Prostate gland (tissue), 2 donors: ENCODE measurements at regions not wholly inside any gene's neighbourhood (a gene's known extent, or its start where the extent isn't known, plus 50 kb on each side); places are given as distances from the start of the nearest gene placed in this dataset.
"Not testable (repeated sequence)": the region's sequence is repeated elsewhere in the genome, so short reads cannot be mapped to it uniquely, and the experiment has no call there.

ENCODE experiments used
- DNase-seq: peaks from one replicate; pipeline ENCODE4 v3.0.0-alpha.2; 2019; ENCODE audit warnings: low spot score
- H3K27ac ChIP-seq, 2 donors: fragments of 200-600 bp; sonication (generic); 2 replicates each; pipeline ENCODE4 v1.5.1; 2017 to 2019
- H3K27me3 ChIP-seq: fragments of 200-600 bp; sonication (generic); replicated peaks from 2 replicates; pipeline ENCODE4 v1.5.1; 2019; ENCODE audit not compliant: insufficient read depth
- H3K36me3 ChIP-seq, 2 donors: fragments of 200-600 bp; sonication (generic); 1 replicate in 1 of 2; 2 replicates in 1 of 2; pipeline versions ENCODE4 v1.5.1 to v1.8.1; 2017 to 2019
- H3K4me1 ChIP-seq: fragments of 200-600 bp; sonication (generic); replicated peaks from 2 replicates; pipeline ENCODE4 v1.5.1; 2019
- H3K4me3 ChIP-seq, 2 donors: fragments of 200-600 bp; sonication (generic); 2 replicates each; pipeline ENCODE4 v1.5.1; 2017 to 2019
- H3K9me3 ChIP-seq: fragments of 200-600 bp; sonication (generic); 2 replicates; pipeline ENCODE4 v1.5.1; 2017
- POLR2A ChIP-seq: fragments of 450-650 bp; IDR thresholded peaks from one replicate; pipeline ENCODE4 v1.6.1; 2016; ENCODE audit warnings: antibody characterized with exemption, mild to moderate bottlenecking
- POLR2AphosphoS5 ChIP-seq: sonication (generic); formaldehyde crosslinking; IDR thresholded peaks from one replicate; pipeline ENCODE4 v1.6.1; 2017; ENCODE audit warnings: antibody characterized with exemption
- WGBS: methylation state at CpG from one replicate; pipeline ENCODE4 v1.1.5; 2018; 5-methylcytosine and 5-hydroxymethylcytosine counted together
- intact Hi-C: fragments of 100-400 bp; cut with DNase I; formaldehyde crosslinking; loops from one replicate; pipeline ENCODE4 v1.14.2; 2022
- TF ChIP-seq, protein P1 (sequence below), 4 experiments: fragments of 200-600 bp in 2 of 4; fragments of 450-650 bp in 2 of 4; sonication (generic) in 2 of 4; IDR thresholded peaks; 1 replicate in 3 of 4; 2 replicates in 1 of 4; pipeline ENCODE4 v1.5.1; 2016 to 2019; ENCODE audit warnings: antibody characterized with exemption in 4 of 4, mild to moderate bottlenecking in 2 of 4, moderate library complexity in 2 of 4

DNA sequence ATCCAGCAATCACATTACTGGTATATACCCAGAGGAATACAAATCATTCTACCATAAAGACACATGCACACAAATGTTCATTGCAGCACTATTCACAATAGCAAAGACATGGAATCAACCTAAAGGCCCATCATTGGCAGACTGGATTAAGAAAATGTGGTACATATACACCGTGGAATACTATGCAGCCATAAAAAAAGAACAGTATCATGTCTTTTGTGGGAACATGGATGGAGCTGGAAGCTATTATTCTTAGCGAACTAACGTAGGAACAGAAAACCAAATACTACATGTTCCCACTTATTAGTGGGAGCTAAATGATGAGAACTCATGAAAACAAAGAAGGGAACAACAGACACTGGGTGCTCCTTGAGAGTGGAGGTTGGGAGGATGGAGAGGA, 60.9 kb downstream of the PGRMC1 start:
- H3K36me3 ChIP-seq, intact Hi-C loops, H3K4me1 ChIP-seq, H3K27ac ChIP-seq, H3K27me3 ChIP-seq, H3K9me3 ChIP-seq, H3K4me3 ChIP-seq, DNase-seq: not testable (repeated sequence)
- 95% methylated on average over 3 of the region's 3 CpGs for WGBS

DNA sequence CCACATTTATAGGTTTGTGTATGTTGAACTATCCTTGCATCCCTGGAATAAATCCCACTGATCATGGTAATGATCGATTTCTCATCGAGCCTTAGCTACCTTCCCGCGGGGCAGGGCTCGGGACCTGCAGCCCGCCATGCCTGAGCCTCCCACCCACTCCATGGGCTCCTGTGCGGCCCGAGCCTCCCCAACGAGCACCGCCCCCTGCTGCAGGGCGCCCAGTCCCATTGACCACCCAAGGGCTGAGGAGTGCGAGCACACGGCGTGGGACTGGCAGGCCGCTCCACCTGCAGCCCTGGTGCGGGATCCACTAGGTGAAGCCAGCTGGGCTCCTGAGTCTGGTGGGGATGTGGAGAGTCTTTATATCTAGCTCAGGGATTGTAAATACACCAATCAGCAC, 63.7 kb downstream of the PGRMC1 start:
- H3K36me3 ChIP-seq, H3K9me3 ChIP-seq, intact Hi-C loops, H3K27me3 ChIP-seq, DNase-seq, H3K4me3 ChIP-seq, H3K4me1 ChIP-seq, H3K27ac ChIP-seq: not testable (repeated sequence)
- WGBS = 100% methylated on average over 13 of the region's 16 CpGs

DNA sequence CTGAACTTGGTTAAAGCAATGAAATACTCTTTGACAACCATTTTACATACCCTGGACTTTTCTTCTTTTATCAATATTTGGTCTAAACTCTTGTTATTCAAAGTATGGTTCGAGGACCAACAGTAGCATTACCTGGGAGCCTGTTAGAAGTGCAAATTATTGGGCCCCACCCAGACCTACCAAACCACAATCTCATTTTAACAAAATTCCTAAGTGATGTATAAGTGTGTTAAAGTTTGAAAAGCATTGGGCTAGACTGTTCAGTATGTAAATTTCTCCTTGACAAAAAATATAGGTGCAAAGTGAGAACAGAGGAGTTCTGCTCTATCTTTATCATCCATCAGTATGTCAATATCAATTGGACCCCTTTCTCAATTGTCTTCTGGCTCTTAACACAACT, 67.1 kb downstream of the PGRMC1 start:
- Histone ChIP-seq H3K9me3 (no peaks in the 10 kb centered on the region), H3K4me1 (no peaks in the 10 kb centered on the region), H3K27ac (no peak overlapping the region), H3K4me3 (no peak overlapping the region), H3K27me3 (no peaks in the 10 kb centered on the region), H3K36me3 (no peaks in the 10 kb centered on the region)
- intact Hi-C loops = no loop called here
- TF ChIP-seq, protein P1, sequence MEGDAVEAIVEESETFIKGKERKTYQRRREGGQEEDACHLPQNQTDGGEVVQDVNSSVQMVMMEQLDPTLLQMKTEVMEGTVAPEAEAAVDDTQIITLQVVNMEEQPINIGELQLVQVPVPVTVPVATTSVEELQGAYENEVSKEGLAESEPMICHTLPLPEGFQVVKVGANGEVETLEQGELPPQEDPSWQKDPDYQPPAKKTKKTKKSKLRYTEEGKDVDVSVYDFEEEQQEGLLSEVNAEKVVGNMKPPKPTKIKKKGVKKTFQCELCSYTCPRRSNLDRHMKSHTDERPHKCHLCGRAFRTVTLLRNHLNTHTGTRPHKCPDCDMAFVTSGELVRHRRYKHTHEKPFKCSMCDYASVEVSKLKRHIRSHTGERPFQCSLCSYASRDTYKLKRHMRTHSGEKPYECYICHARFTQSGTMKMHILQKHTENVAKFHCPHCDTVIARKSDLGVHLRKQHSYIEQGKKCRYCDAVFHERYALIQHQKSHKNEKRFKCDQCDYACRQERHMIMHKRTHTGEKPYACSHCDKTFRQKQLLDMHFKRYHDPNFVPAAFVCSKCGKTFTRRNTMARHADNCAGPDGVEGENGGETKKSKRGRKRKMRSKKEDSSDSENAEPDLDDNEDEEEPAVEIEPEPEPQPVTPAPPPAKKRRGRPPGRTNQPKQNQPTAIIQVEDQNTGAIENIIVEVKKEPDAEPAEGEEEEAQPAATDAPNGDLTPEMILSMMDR (IDR thresholded peaks at IDR 0.05) = no peak
- TF ChIP-seq POLR2A (no peak), POLR2AphosphoS5 (no peak)
- WGBS = 65% methylated on average over 1 of the region's 1 CpG
- no peak for DNase-seq

DNA sequence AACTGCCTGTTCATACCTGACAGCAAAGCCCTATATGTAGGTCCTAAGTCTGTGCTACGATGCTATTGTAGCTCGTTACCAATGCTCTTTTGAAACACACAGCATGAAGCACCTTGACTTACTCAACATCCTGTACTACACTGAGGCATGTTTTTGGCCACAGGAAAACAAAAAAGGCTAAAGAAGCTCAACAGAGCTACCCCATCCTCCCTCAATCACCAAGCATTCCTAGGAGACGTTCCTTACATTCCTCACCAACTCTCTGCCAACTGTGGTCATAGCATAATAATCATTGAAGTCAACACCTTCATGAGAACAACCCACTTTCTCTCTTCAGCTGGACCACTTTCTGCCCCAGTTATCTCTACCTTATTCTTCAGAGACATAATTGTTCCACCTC, 73.7 kb upstream of the SLC25A43 start:
- 82% methylated on average over 3 of the region's 3 CpGs for WGBS
- H3K36me3 ChIP-seq = no peaks in the 10 kb centered on the region
- no peak overlapping the region for H3K4me3 ChIP-seq
- TF ChIP-seq, protein P1 (IDR thresholded peaks at IDR 0.05) = no peak
- TF ChIP-seq POLR2AphosphoS5 (no peak), POLR2A (no peak)
- H3K27me3 ChIP-seq = no peaks in the 10 kb centered on the region
- H3K9me3 ChIP-seq = no peaks in the 10 kb centered on the region
- no peaks in the 10 kb centered on the region for H3K4me1 ChIP-seq
- intact Hi-C loops = no loop called here
- no peak overlapping the region for H3K27ac ChIP-seq
- no peak for DNase-seq

DNA sequence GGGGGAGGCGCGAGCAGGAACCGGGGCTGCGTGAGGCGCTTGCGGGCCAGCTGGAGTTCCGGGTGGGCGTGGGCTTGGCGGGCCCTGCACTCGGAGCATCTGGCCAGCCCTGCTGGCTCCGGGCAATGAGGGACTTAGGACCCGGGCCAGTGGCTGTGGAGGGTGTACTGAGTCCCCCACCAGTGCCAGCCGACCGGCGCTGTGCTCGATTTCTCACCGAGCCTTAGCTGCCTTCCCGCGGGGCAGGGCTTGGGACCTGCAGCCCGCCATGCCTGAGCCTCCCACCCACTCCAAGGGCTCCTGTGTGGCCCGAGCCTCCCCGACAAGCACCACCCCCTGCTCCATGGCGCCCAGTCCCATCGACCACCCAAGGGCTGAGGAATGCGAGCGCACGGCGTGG, 67.3 kb upstream of the SLC25A43 start:
- H3K9me3 ChIP-seq, H3K4me1 ChIP-seq, intact Hi-C loops, H3K4me3 ChIP-seq, H3K27ac ChIP-seq, H3K27me3 ChIP-seq, DNase-seq, H3K36me3 ChIP-seq: not testable (repeated sequence)
- 84% methylated on average over 7 of the region's 28 CpGs for WGBS

DNA sequence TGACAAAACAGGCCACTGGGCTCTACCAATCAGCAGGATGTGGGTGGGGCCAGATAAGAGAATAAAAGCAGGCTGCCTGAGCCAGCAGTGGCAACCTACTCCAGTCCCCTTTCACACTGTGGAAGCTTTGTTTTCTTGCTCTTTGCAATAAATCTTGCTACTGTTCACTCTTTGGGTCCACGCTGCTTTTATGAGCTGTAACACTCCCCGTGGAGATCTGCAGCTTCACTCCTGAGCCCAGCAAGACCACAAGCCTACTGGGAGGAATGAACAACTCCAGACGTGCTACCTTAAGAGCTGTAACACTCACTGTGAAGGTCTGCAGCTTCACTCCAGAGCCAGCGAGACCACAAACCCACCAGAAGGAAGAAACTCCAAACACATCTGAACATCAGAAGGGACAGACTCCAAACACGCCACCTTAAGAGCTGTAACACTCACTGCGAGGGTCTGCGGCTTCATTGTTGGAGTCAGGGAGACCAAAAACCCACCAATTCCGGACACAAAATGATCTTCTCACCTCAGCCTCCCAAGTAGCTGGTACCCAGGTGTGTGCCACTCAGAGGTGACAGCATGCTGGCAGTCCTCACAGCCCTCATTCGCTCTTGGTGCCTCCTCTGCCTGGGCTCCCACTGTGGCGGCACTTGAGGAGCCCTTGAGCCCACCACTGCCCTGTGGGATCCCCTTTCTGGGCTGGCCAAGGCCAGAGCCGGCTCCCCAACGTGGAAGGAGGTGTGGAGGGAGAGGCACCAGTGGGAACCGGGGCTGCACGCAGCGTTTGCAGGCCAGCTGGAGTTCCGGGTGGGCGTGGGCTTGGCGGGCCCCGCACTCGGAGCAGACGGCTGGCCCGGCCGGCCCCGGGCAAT, 66.0 kb upstream of the SLC25A43 start:
- H3K27me3 ChIP-seq, DNase-seq, H3K4me1 ChIP-seq, intact Hi-C loops, H3K36me3 ChIP-seq, H3K4me3 ChIP-seq, H3K9me3 ChIP-seq, H3K27ac ChIP-seq: not testable (repeated sequence)
- WGBS = 77% methylated on average over 10 of the region's 24 CpGs

DNA sequence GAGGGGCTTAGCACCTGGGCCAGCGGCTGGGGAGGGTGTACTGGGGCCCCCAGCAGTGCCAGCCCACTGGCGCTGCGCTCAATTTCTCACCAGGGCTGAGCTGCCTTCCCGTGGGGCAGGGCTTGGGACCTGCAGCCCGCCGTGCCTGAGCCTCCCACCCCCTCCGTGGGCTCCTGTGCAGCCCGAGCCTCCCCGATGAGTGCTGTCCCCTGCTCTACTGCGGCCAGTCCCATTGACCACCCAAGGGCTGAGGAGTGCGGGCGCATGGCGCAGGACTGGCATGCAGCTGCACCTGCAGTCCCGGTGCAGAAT, 65.5 kb upstream of the SLC25A43 start:
- H3K27me3 ChIP-seq, H3K4me3 ChIP-seq, H3K27ac ChIP-seq, H3K9me3 ChIP-seq, H3K36me3 ChIP-seq, intact Hi-C loops, DNase-seq, H3K4me1 ChIP-seq: not testable (repeated sequence)
- 100% methylated on average over 5 of the region's 14 CpGs for WGBS

DNA sequence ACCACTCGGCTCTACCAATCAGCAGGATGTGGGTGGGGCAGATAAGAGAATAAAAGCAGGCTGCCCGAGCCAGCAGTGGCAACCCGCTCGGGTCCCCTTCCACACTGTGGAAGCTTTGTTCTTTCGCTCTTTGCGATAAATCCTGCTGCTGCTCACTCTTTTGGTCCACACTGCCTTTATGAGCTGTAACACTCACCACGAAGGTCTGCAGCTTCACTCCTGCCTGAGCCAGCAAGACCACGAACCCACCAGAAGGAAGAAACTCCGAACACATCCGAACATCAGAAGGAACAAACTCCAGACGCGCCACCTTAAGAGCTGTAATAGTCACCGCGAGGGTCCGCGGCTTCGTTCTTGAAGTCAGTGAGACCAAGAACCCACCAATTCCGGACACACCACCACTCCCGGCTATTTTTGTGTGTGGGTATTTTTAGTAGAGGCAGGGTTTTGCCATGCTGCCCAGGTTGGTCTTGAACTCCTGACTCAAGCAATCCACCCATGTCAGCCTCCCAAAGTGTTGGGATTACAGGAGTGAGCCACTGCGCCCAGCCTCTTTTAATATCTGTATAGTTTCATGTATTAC, 64.6 kb upstream of the SLC25A43 start:
- H3K27ac ChIP-seq, H3K27me3 ChIP-seq, H3K4me1 ChIP-seq, H3K4me3 ChIP-seq, H3K36me3 ChIP-seq, DNase-seq, intact Hi-C loops, H3K9me3 ChIP-seq: not testable (repeated sequence)
- 89% methylated on average over 16 of the region's 20 CpGs for WGBS
